ENCODE measurements at regions not wholly inside any gene's neighbourhood (a gene's known extent, or its start where the extent isn't known, plus 50 kb on each side); places are given as distances from the start of the nearest gene placed in this dataset.

DNA sequence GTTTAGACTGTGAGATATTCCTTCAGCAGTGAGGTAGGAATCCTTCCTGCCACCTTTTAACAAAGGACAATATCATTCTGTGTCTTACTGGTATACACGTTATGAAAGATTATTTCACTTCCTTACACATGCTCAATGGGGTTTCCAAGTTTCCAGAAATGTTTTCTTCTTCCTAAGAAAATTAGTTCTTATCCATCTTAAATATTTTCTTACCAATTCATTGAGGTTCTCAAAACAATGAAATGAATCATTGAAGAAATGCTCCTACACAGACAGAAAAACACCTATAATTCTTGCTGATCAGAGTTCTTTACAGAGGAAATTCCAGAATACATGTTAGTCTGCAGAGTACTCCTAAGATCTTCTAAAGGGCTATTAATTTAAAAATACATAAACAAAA, 51.4 kb upstream of the SEC61G start:
- no peak for DNase-seq

GRCh38 chr7:54811041-54811845, 52.2 kb upstream of the SEC61G start:
- no peak for DNase-seq

- no peak for DNase-seq
These were observed 52.8 kb upstream of the SEC61G start for GRCh38 chr7:54811846-54812254.

- no peak for DNase-seq
These were observed 53.8 kb upstream of the SEC61G start for GRCh38 chr7:54812756-54813322.

DNA sequence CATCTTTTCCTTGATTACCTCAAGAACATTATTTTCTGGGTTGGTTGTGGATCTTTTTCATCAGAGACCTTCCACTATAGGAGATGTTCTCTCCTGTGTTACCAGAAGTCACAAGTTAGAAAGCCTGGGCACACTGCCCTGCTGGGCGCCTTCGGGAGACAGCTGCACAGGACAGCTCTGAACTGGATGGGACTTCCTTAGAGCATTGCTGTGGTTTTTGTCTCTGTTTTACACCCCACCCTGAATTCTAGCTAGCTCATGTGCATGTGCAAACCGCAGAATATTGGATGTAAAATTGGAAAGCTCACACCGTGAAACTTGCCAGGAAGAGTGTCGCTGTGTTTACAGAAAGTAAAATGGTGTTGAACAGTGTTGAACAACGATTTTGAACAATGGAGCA, 54.4 kb upstream of the SEC61G start:
- no peak for DNase-seq

GRCh38 chr7:54814401-54814800, 55.4 kb upstream of the SEC61G start:
- no peak for DNase-seq

- no peak for DNase-seq
These were observed 58.1 kb upstream of the SEC61G start for GRCh38 chr7:54817152-54817551.

- DNase-seq = no peak
These were observed 64.8 kb upstream of the SEC61G start for GRCh38 chr7:54823776-54824175.

- DNase-seq = no peak
These were observed 65.6 kb upstream of the SEC61G start for GRCh38 chr7:54824655-54825054.

DNA sequence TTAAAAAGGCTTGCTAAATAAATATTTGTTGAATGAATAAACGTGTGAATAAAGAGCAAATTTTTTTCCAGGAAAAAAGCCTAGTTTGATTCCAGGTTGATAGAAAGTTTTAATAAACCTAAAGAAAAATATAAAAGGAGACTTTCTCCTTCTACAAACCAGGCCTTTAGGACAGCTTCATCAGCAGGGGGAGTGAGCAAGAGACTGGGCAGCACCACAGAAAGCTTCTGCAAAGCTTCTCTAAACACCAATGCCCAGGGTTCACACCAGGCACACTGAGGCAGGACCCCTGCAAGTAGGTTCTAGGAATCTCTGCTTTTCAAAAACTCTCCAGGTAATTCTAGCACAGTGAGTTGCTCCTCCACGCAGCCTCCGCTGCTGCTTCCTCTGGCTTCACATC, 66.4 kb upstream of the SEC61G start:
- DNase-seq = no peak

DNA sequence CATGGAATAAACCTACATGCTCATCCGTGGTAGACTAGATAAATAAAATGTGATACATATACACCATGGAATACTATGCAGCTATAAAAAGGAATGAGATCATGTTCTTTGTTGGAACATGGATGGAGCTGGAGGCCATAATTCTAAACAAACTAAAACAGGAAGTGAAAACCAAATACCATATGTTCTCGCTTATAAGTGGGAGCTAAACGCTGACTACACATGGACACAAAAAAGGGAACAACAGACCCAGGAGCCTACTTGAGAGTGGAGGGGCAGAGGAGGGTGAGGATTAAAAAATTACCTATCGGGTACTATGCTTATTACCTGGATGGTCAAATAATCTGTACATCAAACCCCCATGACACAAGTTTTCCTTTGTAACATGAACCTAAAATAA, 68.7 kb upstream of the SEC61G start:
- DNase-seq = no peak

DNA sequence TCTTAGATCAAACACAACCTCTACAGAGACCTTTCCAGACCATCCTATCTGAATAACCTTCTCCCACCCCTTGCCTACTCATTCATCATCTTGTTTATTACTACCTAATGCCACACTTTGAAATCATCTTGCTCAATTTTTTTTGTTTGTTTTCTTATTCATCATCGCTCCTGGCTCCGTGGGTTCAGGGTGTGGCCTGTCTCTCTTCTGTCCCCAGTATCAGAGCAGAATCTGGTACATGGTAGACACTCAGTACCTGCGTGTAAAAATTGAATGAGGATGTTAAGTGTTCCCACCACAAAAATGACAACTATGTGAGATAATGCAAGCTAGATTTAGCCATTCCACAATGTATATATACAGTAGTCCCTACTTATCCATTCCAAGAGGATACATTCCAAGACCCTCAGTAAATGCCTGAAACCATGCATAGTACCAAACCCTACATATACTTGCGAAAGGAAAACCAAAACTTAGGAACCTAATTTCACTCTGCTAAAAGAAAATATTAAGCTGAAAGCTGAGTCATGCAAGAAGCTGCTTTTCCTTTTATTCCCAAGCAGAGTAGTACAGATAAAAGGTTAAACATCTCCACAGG, 72.1 kb upstream of the SEC61G start:
- no peak for DNase-seq

- no peak for DNase-seq
These were observed 72.7 kb upstream of the SEC61G start for GRCh38 chr7:54831644-54832095.

GRCh38 chr7:54833001-54833467, 74.0 kb upstream of the SEC61G start:
- DNase-seq = no peak

DNA sequence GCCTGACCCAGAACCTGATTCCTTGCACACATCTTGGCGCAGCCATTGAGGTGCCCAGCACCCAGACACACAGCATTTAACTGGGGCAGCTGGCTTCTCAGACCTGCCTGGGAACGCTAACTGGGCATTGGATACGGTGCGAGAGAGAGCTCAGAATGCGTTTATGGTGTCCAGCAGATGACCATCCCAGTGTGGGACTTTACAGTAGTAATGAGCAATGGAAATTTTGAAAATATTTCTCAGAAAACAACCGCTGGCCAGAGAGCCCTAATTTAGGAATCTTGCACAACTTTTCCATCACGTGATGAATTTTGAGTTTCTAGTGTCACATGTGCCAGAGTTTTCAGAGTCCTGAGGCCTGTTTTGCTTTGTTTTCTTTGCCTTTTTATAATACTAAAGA, 78.2 kb upstream of the SEC61G start:
- no peak for DNase-seq

DNA sequence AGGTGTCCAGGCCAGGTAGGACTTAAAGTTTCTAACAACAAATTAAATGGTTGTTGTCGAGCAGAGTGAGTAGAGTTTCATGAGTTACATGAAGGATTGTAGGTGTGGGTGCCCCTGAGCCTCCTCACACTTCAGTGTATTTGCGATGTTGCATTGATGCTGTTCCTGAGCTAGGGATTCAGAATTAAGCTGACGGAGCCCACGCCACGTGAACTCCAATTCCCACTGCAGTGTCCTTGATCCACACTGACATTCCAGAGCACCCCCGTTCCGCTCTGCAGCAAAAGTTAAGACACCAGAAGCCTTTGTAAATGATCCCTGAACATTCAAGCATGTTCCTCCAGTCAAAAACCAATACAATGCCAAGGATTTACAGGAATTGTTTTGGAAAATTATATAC, 78.8 kb upstream of the SEC61G start:
- DNase-seq = no peak

DNA sequence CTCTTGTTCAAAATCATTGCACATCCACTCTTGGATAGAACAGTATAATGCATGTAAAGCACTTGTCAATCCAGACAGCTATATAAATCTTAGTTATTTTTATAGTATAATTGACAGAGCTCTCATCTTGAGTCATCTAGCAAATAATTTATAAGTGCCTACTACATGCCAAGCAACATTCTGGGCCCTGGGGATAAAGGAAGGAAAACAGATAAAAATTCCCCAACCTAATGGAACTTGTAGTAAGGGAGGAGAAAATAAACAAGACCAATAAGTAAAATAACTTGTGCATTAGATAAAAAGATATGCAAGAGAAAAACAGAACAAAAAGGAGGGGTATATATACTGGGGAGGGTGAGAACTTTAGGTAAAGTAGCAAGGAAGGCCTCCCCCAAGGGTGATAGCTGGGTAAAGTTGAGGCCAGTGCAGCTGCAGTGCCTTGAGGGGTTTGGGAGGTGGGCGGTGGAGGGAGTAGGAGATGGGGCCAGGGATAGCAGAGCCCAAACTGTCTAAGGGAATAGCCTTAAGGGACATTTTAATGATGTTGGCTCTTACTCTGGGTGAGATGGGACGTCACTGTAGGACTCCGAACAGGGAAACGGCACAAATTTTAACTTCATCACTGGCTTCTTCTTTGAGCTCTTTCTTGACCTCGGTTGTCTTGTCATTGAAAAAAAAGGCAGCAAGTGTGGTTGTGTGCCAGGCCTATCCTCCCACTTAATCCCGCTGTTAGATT, 79.3 kb upstream of the SEC61G start:
- DNase-seq = no peak

DNA sequence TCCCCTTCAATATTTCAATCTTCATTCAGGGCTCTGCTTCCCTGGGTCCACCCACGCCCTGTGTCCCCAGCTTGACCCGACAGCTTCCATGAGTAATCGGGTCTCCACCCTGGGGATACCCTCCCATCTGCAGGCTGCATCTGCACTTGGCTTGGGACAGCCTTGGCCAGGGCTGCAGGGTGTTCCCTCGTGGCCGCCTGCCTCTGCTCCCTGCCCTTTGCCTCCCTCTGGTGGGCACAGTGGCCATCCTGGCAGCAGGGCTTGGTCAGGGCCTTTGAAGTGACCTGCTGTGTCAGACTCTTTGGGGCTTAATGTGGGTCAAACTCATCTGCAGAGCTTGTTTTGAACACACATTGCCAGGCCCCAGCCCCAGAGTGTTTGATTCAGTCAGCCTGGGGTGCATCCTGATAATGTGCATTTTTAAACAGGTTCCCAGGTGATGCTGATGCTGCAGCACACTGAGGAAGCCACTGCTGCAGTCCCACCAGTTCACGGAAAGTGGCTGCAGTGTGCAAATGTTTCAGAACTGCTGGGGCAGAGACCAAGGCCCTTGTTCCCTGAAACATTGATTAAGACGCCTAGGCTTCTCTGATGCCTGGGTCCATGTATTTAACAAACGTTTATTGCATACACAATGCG, 80.7 kb upstream of the SEC61G start:
- no peak for DNase-seq

DNA sequence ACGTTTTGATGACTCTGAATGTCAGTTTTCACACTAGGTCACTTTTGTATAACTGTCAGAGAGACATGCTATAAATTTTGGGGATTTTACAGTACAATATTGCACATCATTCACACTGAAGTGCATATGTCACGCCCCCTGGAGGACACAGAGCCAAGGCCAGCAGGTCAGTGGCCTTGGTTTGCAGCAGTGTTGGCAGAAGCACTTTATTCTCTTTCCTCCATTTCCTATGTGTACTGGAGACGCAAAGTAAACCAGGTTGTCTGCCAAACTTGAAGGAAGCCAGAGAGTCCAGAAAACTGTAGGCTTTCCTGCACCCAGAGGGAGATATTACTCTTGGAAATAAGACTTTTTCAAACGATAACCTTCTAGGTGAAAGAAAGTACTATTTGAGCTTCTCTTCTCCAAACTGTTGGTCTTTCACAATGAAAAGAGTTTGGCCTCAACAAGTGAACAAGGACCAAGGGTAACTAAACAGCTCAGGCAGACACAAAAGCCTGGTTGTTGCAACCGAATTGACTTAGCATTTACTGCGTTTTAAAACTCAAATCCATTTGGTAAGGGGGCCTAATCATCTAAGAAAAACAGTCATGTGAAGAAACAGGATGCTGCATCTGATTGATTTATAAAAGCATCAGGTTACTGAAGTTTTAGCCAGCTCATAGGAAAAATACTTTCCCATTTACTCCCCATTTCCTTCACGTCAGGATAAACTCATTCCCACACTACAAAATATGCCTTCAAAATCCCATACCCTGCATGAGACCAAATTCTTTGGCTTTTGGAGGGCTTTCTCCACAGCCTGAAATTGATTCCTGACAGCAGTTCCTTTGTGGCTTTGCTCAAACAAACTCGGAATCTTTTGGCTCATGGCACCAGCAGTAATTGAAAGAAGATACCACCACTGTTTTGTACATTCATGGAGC, 83.0 kb upstream of the SEC61G start:
- no peak for DNase-seq

DNA sequence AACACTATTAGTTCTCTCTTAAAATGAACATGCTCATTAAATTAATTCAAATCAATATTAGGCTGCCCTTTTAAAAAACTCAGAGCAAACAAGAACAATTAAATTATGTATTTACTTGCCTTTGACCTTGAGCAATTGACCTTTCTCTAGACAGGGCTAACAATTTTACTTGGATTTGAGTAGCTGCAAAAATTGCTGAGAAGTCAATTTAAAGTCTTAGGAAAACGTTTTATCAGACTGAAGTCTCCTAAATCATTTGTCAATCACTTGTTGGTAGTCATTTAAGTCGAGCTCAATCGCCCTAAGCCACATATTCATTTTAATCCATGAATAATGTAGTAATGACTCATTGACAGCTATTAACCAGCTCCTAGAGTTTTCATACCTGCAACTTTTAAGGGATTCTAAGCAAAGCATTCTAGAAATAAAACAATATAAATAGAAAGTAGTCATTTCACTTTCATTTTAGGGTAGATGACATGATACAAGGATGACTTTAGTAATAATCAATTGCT, 84.9 kb upstream of the SEC61G start:
- no peak for DNase-seq

DNA sequence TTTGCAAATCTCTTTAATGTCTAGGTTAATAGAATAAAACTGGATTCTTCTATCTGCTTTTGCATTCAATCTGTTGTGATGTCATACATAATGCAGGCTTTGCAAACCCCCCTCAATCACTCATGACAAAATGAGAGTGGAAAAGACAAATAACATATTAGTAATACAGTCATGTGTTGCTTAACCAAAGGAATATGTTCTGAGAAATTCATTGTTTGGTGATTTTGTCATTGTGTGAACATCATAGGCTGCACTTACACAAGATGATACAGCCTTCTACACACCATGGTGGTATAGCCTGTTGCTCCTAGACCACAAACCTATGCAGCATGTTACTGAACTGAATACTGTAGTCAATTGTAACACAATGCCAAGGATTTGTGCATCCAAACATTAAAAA, 87.3 kb upstream of the SEC61G start:
- no peak for DNase-seq

- no peak for DNase-seq
These were observed 88.9 kb upstream of the SEC61G start for GRCh38 chr7:54847921-54848320.
